ENCODE measurements at regions not wholly inside any gene's neighbourhood (a gene's known extent, or its start where the extent isn't known, plus 50 kb on each side); places are given as distances from the start of the nearest gene placed in this dataset.

GRCh38 chr9:69971643-69972449, 71.8 kb upstream of the MAMDC2 start:
- DNase-seq (ENCODE audit: low spot score), result peak; percentile 58
- TF ChIP-seq CTCF (IDR thresholded peaks at IDR 0.05; ENCODE audit: extremely low read depth, missing control alignments), result peak; percentile 60

- TF ChIP-seq CTCF (IDR thresholded peaks at IDR 0.05; ENCODE audit: extremely low read depth, missing control alignments), result no peak
- no peak for DNase-seq (ENCODE audit: low spot score)
These were observed 68.0 kb upstream of the MAMDC2 start for GRCh38 chr9:69975681-69976080.

GRCh38 chr9:69976152-69976551, 67.5 kb upstream of the MAMDC2 start:
- no peak for DNase-seq (ENCODE audit: low spot score)
- TF ChIP-seq CTCF (IDR thresholded peaks at IDR 0.05; ENCODE audit: extremely low read depth, missing control alignments), result no peak

- no peak for DNase-seq (ENCODE audit: low spot score)
- TF ChIP-seq CTCF (IDR thresholded peaks at IDR 0.05; ENCODE audit: extremely low read depth, missing control alignments), result no peak
These were observed 63.6 kb upstream of the MAMDC2 start for GRCh38 chr9:69980041-69980440.

GRCh38 chr9:69980591-69980990, 63.1 kb upstream of the MAMDC2 start:
- TF ChIP-seq CTCF (IDR thresholded peaks at IDR 0.05; ENCODE audit: extremely low read depth, missing control alignments), result no peak
- DNase-seq (ENCODE audit: low spot score), result no peak

GRCh38 chr9:69981686-69982445, 61.8 kb upstream of the MAMDC2 start:
- TF ChIP-seq CTCF (IDR thresholded peaks at IDR 0.05; ENCODE audit: extremely low read depth, missing control alignments), result no peak
- no peak for DNase-seq (ENCODE audit: low spot score)

- DNase-seq (ENCODE audit: low spot score), result no peak
- no peak for TF ChIP-seq CTCF (IDR thresholded peaks at IDR 0.05; ENCODE audit: extremely low read depth, missing control alignments)
These were observed 58.8 kb upstream of the MAMDC2 start for GRCh38 chr9:69984831-69985230.
